ENCODE measurements at regions not wholly inside any gene's neighbourhood (a gene's known extent, or its start where the extent isn't known, plus 50 kb on each side); places are given as distances from the start of the nearest gene placed in this dataset.

DNA sequence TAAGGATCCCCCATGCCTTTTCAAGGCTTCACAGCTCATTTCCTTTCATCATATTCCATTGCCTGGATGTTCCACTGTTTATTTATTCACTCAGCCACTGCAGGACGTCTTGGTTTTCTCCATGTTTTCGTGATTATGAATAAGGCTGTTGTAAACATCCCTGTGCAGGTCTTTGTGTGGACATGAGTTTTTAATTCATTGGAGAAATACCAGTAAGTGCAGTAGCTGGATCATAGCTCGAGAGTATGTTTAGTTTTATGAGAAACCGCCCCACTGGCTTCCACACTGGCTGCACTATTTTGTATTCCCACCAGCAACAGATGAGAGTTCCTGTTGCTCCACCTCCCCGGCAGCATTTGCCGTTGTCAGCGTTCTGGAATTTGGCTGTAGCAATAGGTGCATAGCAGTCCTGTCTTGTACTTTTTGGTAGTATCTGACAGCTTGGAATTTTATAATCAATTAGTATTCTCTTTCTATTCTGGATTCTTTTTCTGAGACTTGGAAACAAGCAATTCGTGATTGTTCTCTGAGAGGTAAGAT lies 269.9 kb upstream of the PITRM1 start:
- TF ChIP-seq, protein P1, sequence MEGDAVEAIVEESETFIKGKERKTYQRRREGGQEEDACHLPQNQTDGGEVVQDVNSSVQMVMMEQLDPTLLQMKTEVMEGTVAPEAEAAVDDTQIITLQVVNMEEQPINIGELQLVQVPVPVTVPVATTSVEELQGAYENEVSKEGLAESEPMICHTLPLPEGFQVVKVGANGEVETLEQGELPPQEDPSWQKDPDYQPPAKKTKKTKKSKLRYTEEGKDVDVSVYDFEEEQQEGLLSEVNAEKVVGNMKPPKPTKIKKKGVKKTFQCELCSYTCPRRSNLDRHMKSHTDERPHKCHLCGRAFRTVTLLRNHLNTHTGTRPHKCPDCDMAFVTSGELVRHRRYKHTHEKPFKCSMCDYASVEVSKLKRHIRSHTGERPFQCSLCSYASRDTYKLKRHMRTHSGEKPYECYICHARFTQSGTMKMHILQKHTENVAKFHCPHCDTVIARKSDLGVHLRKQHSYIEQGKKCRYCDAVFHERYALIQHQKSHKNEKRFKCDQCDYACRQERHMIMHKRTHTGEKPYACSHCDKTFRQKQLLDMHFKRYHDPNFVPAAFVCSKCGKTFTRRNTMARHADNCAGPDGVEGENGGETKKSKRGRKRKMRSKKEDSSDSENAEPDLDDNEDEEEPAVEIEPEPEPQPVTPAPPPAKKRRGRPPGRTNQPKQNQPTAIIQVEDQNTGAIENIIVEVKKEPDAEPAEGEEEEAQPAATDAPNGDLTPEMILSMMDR (IDR thresholded peaks at IDR 0.05; ENCODE audit: low read depth, low read length), result no peak
- no peak for TF ChIP-seq POLR2A (IDR thresholded peaks at IDR 0.05; ENCODE audit: extremely low read depth, insufficient read length)
- TF ChIP-seq MYC (IDR thresholded peaks at IDR 0.05; ENCODE audit: low read depth, low read length), result no peak
